ENCODE measurements at regions not wholly inside any gene's neighbourhood (a gene's known extent, or its start where the extent isn't known, plus 50 kb on each side); places are given as distances from the start of the nearest gene placed in this dataset.
"Not testable (repeated sequence)": the region's sequence is repeated elsewhere in the genome, so short reads cannot be mapped to it uniquely, and the experiment has no call there.

- Mint-ChIP-seq H3K27ac (no peak overlapping the region), H3K27me3 (peaks cover 0 to 28% (median 5%) of the 10 kb centered on the region in 5 donors), H3K36me3 (no peaks in the 10 kb centered on the region), H3K4me1 (no peaks in the 10 kb centered on the region), H3K4me3 (no peak overlapping the region), H3K9me3 (peaks cover 0 to 29% (median 5%) of the 10 kb centered on the region in 11 donors)
- ATAC-seq = no peak
- no peak overlapping the region for H3K4me3 ChIP-seq (ENCODE audit: low read length)
- CTCF ChIA-PET = no interaction called here
- no peaks in the 10 kb centered on the region for H3K36me3 ChIP-seq (ENCODE audit: control insufficient read depth in 2 of 3, insufficient read depth in 3 of 3, low read length in 3 of 3)
- H3K27ac ChIP-seq (ENCODE audit: low read depth, low read length) = no peak overlapping the region
- intact Hi-C loops (cut with micrococcal nuclease) = no loop called here
- no peaks in the 10 kb centered on the region for H3K4me1 ChIP-seq (ENCODE audit: control insufficient read depth in 2 of 2, insufficient read depth in 2 of 2, low read length in 2 of 2)
- H3K9me3 ChIP-seq (ENCODE audit: control insufficient read depth in 2 of 3, low read length in 3 of 3) = no peaks in the 10 kb centered on the region
- POLR2A ChIA-PET = no interaction called here
- no peaks in the 10 kb centered on the region for H3K27me3 ChIP-seq (ENCODE audit: control insufficient read depth in 2 of 2, insufficient read depth in 2 of 2, low read length in 2 of 2)
- DNase-seq = no peak
Measured at GRCh38 chr1:176315519-176316220, 108.6 kb upstream of the COP1 start.

GRCh38 chr1:176296602-176297001, 89.5 kb upstream of the COP1 start:
- Mint-ChIP-seq H3K36me3 (peaks cover 0 to 22% (median 6%) of the 10 kb centered on the region in 5 donors), H3K9me3 (peaks cover 14 to 82% (median 41%) of the 10 kb centered on the region in 11 donors)
- intact Hi-C loops (cut with micrococcal nuclease); H3K4me1 ChIP-seq (ENCODE audit: control insufficient read depth in 2 of 2, insufficient read depth in 2 of 2, low read length in 2 of 2); H3K27me3 ChIP-seq (ENCODE audit: control insufficient read depth in 2 of 2, insufficient read depth in 2 of 2, low read length in 2 of 2); H3K27me3 Mint-ChIP-seq; H3K27ac ChIP-seq (ENCODE audit: low read depth, low read length); H3K4me3 ChIP-seq (ENCODE audit: low read length); DNase-seq; H3K36me3 ChIP-seq (ENCODE audit: control insufficient read depth in 2 of 3, insufficient read depth in 3 of 3, low read length in 3 of 3); H3K4me3 Mint-ChIP-seq; ATAC-seq; POLR2A ChIA-PET; H3K27ac Mint-ChIP-seq; H3K4me1 Mint-ChIP-seq; CTCF ChIA-PET: not testable (repeated sequence)
- peaks cover 0 to 15% (median 2%) of the 10 kb centered on the region in 3 experiments for H3K9me3 ChIP-seq (ENCODE audit: control insufficient read depth in 2 of 3, low read length in 3 of 3)

GRCh38 chr1:176285996-176286395, 78.9 kb upstream of the COP1 start:
- Histone ChIP-seq H3K4me1 (ENCODE audit: control insufficient read depth in 2 of 2, insufficient read depth in 2 of 2, low read length in 2 of 2) (no peaks in the 10 kb centered on the region), H3K27ac (ENCODE audit: low read depth, low read length) (no peak overlapping the region), H3K9me3 (ENCODE audit: control insufficient read depth in 2 of 3, low read length in 3 of 3) (no peaks in the 10 kb centered on the region), H3K4me3 (ENCODE audit: low read length) (no peak overlapping the region), H3K36me3 (ENCODE audit: control insufficient read depth in 2 of 3, insufficient read depth in 3 of 3, low read length in 3 of 3) (no peaks in the 10 kb centered on the region), H3K27me3 (ENCODE audit: control insufficient read depth in 2 of 2, insufficient read depth in 2 of 2, low read length in 2 of 2) (no peaks in the 10 kb centered on the region)
- no peak overlapping the region for H3K27ac Mint-ChIP-seq
- intact Hi-C loops (cut with micrococcal nuclease) = no loop called here
- H3K36me3 Mint-ChIP-seq = peaks cover 0 to 22% (median 5%) of the 10 kb centered on the region in 5 donors
- H3K27me3 Mint-ChIP-seq = peaks cover 0 to 42% (median 28%) of the 10 kb centered on the region in 5 donors
- ChIA-PET POLR2A (no interaction called here), CTCF (no interaction called here)
- no peaks in the 10 kb centered on the region for H3K4me1 Mint-ChIP-seq
- H3K9me3 Mint-ChIP-seq = peaks cover 14 to 66% (median 29%) of the 10 kb centered on the region in 11 donors
- no peak overlapping the region for H3K4me3 Mint-ChIP-seq
- DNase-seq = no peak
- ATAC-seq = no peak

- Histone ChIP-seq H3K27me3 (ENCODE audit: control insufficient read depth in 2 of 2, insufficient read depth in 2 of 2, low read length in 2 of 2) (no peaks in the 10 kb centered on the region), H3K4me1 (ENCODE audit: control insufficient read depth in 2 of 2, insufficient read depth in 2 of 2, low read length in 2 of 2) (no peaks in the 10 kb centered on the region), H3K4me3 (ENCODE audit: low read length) (no peak overlapping the region), H3K36me3 (ENCODE audit: control insufficient read depth in 2 of 3, insufficient read depth in 3 of 3, low read length in 3 of 3) (no peaks in the 10 kb centered on the region), H3K9me3 (ENCODE audit: control insufficient read depth in 2 of 3, low read length in 3 of 3) (no peaks in the 10 kb centered on the region), H3K27ac (ENCODE audit: low read depth, low read length) (no peak overlapping the region)
- no peaks in the 10 kb centered on the region for H3K36me3 Mint-ChIP-seq
- no peaks in the 10 kb centered on the region for H3K4me1 Mint-ChIP-seq
- DNase-seq = no peak
- no peak for ATAC-seq
- no peaks in the 10 kb centered on the region for H3K27me3 Mint-ChIP-seq
- ChIA-PET CTCF (no interaction called here), POLR2A (no interaction called here)
- no peak overlapping the region for H3K4me3 Mint-ChIP-seq
- peaks cover 0 to 1% (median 0%) of the 10 kb centered on the region in 11 donors for H3K9me3 Mint-ChIP-seq
- H3K27ac Mint-ChIP-seq = no peak overlapping the region
- intact Hi-C loops (cut with micrococcal nuclease) = no loop called here
Measured at GRCh38 chr1:176271572-176271971, 64.5 kb upstream of the COP1 start.

All from naive thymus-derived CD4-positive, alpha-beta T cell (primary cell).